ENCODE measurements at regions not wholly inside any gene's neighbourhood (a gene's known extent, or its start where the extent isn't known, plus 50 kb on each side); places are given as distances from the start of the nearest gene placed in this dataset.
A peak's percentile ranks its signal among the peaks of the same experiment; 100 is the strongest.

DNA sequence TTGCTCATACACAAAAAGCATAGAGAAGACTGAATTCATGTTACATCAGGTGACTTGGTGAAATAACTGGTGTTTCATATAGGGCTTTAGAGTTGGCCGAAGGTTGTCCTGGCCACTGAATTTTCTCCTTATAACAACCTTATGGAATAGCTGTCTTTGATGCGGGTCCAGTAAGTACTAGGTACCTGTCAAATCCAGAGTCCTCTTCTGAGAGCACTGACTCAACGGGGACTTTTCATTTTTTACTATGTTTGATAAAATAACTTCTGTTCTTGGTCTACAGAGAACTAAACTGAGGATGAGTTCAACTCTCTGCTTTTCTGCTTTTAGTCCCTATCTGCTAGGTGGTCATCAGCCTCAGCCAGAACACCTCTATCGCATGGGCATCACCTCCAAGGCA is 76.1 kb upstream of the JAK1 start:
- Histone ChIP-seq H3K27ac (no peak overlapping the region), H3K4me1 (peaks cover 11% of the 10 kb centered on the region), H3K36me3 (no peaks in the 10 kb centered on the region), H3K4me3 (no peak overlapping the region), H3K9me3 (no peaks in the 10 kb centered on the region), H3K27me3 (ENCODE audit: low read depth) (no peaks in the 10 kb centered on the region)
- TF ChIP-seq, protein P1, sequence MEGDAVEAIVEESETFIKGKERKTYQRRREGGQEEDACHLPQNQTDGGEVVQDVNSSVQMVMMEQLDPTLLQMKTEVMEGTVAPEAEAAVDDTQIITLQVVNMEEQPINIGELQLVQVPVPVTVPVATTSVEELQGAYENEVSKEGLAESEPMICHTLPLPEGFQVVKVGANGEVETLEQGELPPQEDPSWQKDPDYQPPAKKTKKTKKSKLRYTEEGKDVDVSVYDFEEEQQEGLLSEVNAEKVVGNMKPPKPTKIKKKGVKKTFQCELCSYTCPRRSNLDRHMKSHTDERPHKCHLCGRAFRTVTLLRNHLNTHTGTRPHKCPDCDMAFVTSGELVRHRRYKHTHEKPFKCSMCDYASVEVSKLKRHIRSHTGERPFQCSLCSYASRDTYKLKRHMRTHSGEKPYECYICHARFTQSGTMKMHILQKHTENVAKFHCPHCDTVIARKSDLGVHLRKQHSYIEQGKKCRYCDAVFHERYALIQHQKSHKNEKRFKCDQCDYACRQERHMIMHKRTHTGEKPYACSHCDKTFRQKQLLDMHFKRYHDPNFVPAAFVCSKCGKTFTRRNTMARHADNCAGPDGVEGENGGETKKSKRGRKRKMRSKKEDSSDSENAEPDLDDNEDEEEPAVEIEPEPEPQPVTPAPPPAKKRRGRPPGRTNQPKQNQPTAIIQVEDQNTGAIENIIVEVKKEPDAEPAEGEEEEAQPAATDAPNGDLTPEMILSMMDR (IDR thresholded peaks at IDR 0.05): no peak
- intact Hi-C loops (cut with DNase I): no loop called here
- DNase-seq: no peak
- ATAC-seq: no peak

DNA sequence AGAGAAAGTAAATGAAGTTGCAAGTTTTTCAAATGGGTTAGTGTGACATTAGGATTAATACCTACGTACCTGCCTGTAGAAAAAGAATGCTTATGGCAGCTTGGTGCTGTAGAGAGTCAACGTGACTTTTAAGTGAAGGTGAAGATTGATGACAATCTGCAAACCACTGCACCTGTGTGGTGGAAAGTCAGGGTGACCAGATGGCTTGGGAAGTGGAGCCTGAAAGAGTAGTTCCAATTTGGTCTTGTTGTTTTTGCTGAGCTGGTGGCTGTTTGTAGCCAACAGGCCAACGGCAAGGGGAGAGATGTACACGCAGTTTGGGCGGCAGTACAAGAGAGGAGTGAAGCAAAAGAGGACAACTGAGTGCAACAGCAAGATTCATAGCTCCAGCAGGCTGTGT is 78.1 kb upstream of the JAK1 start:
- Histone ChIP-seq H3K27ac (no peak overlapping the region), H3K36me3 (no peaks in the 10 kb centered on the region), H3K4me1 (peaks cover 26% of the 10 kb centered on the region), H3K27me3 (ENCODE audit: low read depth) (no peaks in the 10 kb centered on the region), H3K9me3 (no peaks in the 10 kb centered on the region), H3K4me3 (no peak overlapping the region)
- TF ChIP-seq, protein P1 (IDR thresholded peaks at IDR 0.05): no peak
- DNase-seq (no peak), ATAC-seq (no peak)
- intact Hi-C loops (cut with DNase I): no loop called here

DNA sequence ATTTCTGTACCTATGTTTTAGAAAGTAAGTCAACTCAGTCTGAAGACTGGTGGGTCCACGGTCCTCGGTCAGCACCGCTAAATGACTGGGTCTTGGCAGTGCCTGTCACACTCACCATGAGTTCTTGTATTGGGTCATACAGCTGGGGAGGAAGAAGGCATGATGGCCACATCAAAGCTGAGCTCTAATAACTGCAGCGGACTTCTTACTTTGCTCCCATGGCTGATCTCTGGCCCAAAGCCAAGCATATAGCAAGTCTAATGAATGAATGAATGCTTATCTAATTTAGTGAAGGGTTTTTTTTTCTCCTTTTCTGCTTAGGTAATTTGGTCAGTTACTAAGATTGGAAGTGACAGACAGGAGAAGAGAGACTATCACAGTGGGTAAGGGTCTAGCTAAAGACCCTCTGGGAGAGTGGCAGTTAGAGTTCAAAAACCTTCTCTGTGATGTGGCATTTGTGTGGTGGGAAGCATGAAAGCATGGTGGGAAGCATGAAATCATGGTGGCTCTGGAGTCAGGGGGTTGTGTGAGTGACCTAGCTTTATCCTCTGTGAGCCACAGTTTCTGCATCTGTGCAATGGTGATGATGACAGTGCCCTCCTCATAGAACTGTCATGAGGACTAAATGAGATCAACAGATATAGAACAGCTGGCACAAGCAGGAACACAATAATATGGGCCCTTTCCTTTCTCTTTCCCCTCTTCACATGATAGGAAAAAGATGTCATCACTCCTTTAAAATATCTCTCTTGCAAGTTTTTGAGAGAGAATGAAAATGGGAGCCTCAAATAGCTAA is 78.9 kb upstream of the JAK1 start:
- Histone ChIP-seq H3K9me3 (no peaks in the 10 kb centered on the region), H3K36me3 (no peaks in the 10 kb centered on the region)

DNA sequence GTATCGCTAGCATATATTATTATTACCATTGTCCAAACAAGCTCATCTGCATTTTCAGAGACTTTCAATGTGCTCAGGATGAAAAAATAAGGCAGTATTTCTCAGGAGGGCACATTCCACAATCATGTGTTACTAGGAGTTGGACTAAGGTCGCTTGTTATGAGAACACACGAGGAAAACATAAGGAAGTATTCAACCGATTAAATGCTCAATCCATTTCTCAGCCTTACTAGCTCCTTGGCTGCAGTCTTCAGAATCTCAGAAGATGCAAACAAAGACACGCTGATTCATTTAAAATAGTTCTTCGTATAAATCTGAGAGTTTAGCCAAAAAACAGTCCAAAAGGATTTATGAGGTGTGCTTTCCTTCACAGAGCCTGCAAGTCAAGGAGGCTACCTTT is 82.0 kb upstream of the JAK1 start:
- H3K4me1 ChIP-seq: peaks cover 25% of the 10 kb centered on the region
- TF ChIP-seq, protein P1 (IDR thresholded peaks at IDR 0.05): no peak
- no peak for ATAC-seq
- no peak for DNase-seq
- no peaks in the 10 kb centered on the region for H3K9me3 ChIP-seq
- intact Hi-C loops (cut with DNase I): no loop called here
- H3K27ac ChIP-seq: no peak overlapping the region
- H3K4me3 ChIP-seq: no peak overlapping the region
- H3K27me3 ChIP-seq (ENCODE audit: low read depth): no peaks in the 10 kb centered on the region
- no peaks in the 10 kb centered on the region for H3K36me3 ChIP-seq

More for the DNA sequence above, 78.9 kb upstream of the JAK1 start:
- Histone ChIP-seq H3K27me3 (ENCODE audit: low read depth) (no peaks in the 10 kb centered on the region), H3K4me1 (peaks cover 34% of the 10 kb centered on the region), H3K4me3 (no peak overlapping the region), H3K27ac (no peak overlapping the region)
- no peak for ATAC-seq
- no peak for DNase-seq
- TF ChIP-seq, protein P1 (IDR thresholded peaks at IDR 0.05): no peak
- intact Hi-C loops (cut with DNase I): no loop called here

DNA sequence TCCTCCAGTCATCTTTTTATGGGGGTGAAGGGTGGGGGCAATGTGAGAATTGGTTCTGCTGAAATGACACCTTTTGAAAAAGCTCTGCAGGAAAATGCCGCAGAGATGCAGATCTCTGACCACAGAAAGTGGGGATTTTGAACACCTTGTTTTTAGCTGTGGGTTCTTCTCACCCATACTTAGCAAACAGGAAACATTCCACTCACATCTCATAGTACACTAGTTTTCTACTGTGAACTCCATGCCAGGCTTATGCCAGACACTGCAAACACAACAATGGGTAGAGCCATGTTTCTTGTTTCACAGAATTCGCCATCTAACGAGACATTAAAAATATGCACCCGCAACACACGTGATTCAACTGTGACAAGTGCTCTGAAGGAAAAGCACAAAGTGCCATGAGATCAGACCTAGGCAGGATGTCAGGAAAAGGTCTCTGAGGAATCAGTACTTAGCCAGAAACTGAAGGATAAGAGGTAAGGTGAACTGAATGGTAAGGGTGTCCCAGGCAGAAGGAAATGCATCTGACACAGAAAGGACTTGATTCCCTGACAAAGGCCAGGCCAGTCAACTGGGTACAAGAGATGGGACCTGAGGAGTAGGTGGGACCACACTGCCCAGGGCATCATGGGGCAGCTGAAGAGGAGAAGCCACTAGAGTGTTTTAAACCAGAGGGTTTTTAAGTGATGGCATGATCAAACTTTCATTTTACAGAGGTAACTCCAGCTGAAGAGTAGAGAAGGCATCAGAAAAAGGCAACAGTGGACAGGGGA is 83.8 kb upstream of the JAK1 start:
- intact Hi-C loops (cut with DNase I): no loop called here
- Histone ChIP-seq H3K4me3 (no peak overlapping the region), H3K27me3 (ENCODE audit: low read depth) (no peaks in the 10 kb centered on the region), H3K27ac (no peak overlapping the region), H3K4me1 (peaks cover 32% of the 10 kb centered on the region), H3K9me3 (no peaks in the 10 kb centered on the region), H3K36me3 (peaks cover 5% of the 10 kb centered on the region)
- ATAC-seq (peak; percentile 17 to 20), DNase-seq (no peak)
- TF ChIP-seq, protein P1 (IDR thresholded peaks at IDR 0.05): no peak

Data from lower lobe of right lung (tissue), 2 donors.